WTC11 (cell line): ENCODE measurements at regions not wholly inside any gene's neighbourhood (a gene's known extent, or its start where the extent isn't known, plus 50 kb on each side); places are given as distances from the start of the nearest gene placed in this dataset.
A peak's percentile ranks its signal among the peaks of the same experiment; 100 is the strongest.

Experiments used
- ATAC-seq: fragments of 200-7000 bp; cut with Tn5 transposase; 2 replicates; pipeline ENCODE4 v1.10.0; 2021; ENCODE audit warnings: mild to moderate bottlenecking, moderate library complexity
- CTCF ChIA-PET: fragments of 300-600 bp; sonication (Branson Sonifier 250); formaldehyde crosslinking; loops from one replicate; lab custom pipeline; 2021; ENCODE audit warnings: antibody characterized with exemption; lab: Charles Lee
- POLR2A ChIA-PET: fragments of 350-600 bp; sonication (Branson Sonifier 250); formaldehyde crosslinking; loops from one replicate; lab custom pipeline; 2021; ENCODE audit warnings: antibody characterized with exemption; lab: Charles Lee
- DNase-seq: peaks from one replicate; pipeline ENCODE4 v3.0.0; 2021; ENCODE audit warnings: low spot score
- H3K27ac Mint-ChIP-seq: 2 replicates; pipeline ENCODE4 v1.8.0; 2021; ENCODE audit warnings: mixed read lengths
- H3K27me3 Mint-ChIP-seq: 2 replicates; pipeline ENCODE4 v1.8.0; 2021; ENCODE audit warnings: low read depth, mild to moderate bottlenecking, moderate library complexity, mixed read lengths
- H3K36me3 Mint-ChIP-seq: 2 replicates; pipeline ENCODE4 v1.8.0; 2021; ENCODE audit warnings: mixed read lengths
- H3K4me1 Mint-ChIP-seq: 2 replicates; pipeline ENCODE4 v1.8.0; 2022; ENCODE audit warnings: mixed read lengths
- H3K4me3 Mint-ChIP-seq: 2 replicates; pipeline ENCODE4 v1.8.0; 2021; ENCODE audit warnings: mild to moderate bottlenecking, moderate library complexity, mixed read lengths
- H3K9me3 Mint-ChIP-seq: 2 replicates; pipeline ENCODE4 v1.8.0; 2021; ENCODE audit warnings: mixed read lengths
- CBFB ChIP-seq: sonication (generic); formaldehyde crosslinking; IDR thresholded peaks from 2 replicates; pipeline ENCODE4 v1.8.1; 2022; ENCODE audit warnings: mild to moderate bottlenecking, low read depth, missing genetic modification reagents
- ETV6 ChIP-seq: sonication (generic); formaldehyde crosslinking; IDR thresholded peaks from 2 replicates; pipeline ENCODE4 v1.8.1; 2022; ENCODE audit warnings: mild to moderate bottlenecking, missing genetic modification reagents
- NR2C2 ChIP-seq: sonication (generic); formaldehyde crosslinking; IDR thresholded peaks from 2 replicates; pipeline ENCODE4 v1.8.0; 2022; ENCODE audit warnings: mild to moderate bottlenecking, missing genetic modification reagents
- RORB ChIP-seq: fragments of 250-450 bp; sonication (Bioruptor Pico); IDR thresholded peaks from 2 replicates; pipeline ENCODE4 v1.9.0; 2021; ENCODE audit warnings: mild to moderate bottlenecking
- SP1 ChIP-seq: sonication (generic); formaldehyde crosslinking; conservative IDR thresholded peaks from 2 replicates; pipeline ENCODE4 v1.8.1; 2022; ENCODE audit warnings: missing genetic modification reagents
- ZNF263 ChIP-seq: sonication (generic); formaldehyde crosslinking; IDR thresholded peaks from 2 replicates; pipeline ENCODE4 v1.8.1; 2022; ENCODE audit warnings: low read depth, mild to moderate bottlenecking, moderate library complexity, missing genetic modification reagents
- ZNF423 ChIP-seq: fragments of 250-450 bp; sonication (Bioruptor Pico); IDR thresholded peaks from 2 replicates; pipeline ENCODE4 v2.1.2; 2022; ENCODE audit warnings: mild to moderate bottlenecking, moderate library complexity
- TF ChIP-seq, protein P1 (sequence below): fragments of 250-450 bp; sonication (Bioruptor Pico); IDR thresholded peaks from 2 replicates; pipeline ENCODE4 v1.9.0; 2021; ENCODE audit warnings: mild to moderate bottlenecking
- TF ChIP-seq, protein P2 (sequence below): fragments of 250-450 bp; sonication (Bioruptor Pico); IDR thresholded peaks from 2 replicates; pipeline ENCODE4 v1.9.0; 2021; ENCODE audit warnings: moderate library complexity, mild to moderate bottlenecking, inconsistent platforms, borderline replicate concordance
- TF ChIP-seq, protein P3 (sequence below): sonication (generic); formaldehyde crosslinking; conservative IDR thresholded peaks from 2 replicates; pipeline ENCODE4 v1.8.1; 2023; ENCODE audit warnings: mild to moderate bottlenecking, low read depth, missing genetic modification reagents, moderate library complexity
- TF ChIP-seq, protein P4 (sequence below): sonication (generic); formaldehyde crosslinking; IDR thresholded peaks from 2 replicates; pipeline ENCODE4 v1.8.1; 2022; ENCODE audit warnings: mild to moderate bottlenecking, moderate library complexity, missing genetic modification reagents
- TF ChIP-seq, protein P5 (sequence below): sonication (generic); formaldehyde crosslinking; IDR thresholded peaks from 2 replicates; pipeline ENCODE4 v1.8.0; 2022; ENCODE audit warnings: mild to moderate bottlenecking, missing genetic modification reagents

DNA sequence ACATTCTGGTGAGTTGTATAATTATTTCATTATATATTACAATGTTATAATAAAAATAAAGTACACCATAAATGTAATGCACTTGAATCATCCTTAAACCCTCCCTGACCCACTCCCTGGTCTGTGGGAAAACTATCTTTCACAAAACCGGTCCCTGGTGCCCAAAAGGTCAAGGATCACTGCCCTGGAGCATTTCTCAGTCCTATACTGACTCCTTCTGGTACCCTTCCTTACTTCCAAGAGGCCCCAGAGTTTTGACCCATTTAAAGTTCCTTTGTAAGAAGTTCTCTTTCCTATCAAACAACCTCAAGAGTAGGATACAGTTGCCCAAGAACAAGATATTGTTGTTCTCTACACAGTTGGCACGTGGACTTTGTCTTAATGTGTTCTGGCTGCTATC lies 88.9 kb upstream of the TRPM3 start (continued):
- TF ChIP-seq ETV6 (CRISPR knock-in tag) (no peak), ZNF263 (CRISPR knock-in tag) (no peak), NR2C2 (CRISPR knock-in tag) (no peak)
- TF ChIP-seq, protein P1, sequence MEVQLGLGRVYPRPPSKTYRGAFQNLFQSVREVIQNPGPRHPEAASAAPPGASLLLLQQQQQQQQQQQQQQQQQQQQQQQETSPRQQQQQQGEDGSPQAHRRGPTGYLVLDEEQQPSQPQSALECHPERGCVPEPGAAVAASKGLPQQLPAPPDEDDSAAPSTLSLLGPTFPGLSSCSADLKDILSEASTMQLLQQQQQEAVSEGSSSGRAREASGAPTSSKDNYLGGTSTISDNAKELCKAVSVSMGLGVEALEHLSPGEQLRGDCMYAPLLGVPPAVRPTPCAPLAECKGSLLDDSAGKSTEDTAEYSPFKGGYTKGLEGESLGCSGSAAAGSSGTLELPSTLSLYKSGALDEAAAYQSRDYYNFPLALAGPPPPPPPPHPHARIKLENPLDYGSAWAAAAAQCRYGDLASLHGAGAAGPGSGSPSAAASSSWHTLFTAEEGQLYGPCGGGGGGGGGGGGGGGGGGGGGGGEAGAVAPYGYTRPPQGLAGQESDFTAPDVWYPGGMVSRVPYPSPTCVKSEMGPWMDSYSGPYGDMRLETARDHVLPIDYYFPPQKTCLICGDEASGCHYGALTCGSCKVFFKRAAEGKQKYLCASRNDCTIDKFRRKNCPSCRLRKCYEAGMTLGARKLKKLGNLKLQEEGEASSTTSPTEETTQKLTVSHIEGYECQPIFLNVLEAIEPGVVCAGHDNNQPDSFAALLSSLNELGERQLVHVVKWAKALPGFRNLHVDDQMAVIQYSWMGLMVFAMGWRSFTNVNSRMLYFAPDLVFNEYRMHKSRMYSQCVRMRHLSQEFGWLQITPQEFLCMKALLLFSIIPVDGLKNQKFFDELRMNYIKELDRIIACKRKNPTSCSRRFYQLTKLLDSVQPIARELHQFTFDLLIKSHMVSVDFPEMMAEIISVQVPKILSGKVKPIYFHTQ (CRISPR knock-in tag), result no peak
- TF ChIP-seq, protein P2, sequence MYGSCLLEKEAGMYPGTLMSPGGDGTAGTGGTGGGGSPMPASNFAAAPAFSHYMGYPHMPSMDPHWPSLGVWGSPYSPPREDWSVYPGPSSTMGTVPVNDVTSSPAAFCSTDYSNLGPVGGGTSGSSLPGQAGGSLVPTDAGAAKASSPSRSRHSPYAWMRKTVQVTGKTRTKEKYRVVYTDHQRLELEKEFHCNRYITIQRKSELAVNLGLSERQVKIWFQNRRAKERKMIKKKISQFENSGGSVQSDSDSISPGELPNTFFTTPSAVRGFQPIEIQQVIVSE, result no peak

DNA sequence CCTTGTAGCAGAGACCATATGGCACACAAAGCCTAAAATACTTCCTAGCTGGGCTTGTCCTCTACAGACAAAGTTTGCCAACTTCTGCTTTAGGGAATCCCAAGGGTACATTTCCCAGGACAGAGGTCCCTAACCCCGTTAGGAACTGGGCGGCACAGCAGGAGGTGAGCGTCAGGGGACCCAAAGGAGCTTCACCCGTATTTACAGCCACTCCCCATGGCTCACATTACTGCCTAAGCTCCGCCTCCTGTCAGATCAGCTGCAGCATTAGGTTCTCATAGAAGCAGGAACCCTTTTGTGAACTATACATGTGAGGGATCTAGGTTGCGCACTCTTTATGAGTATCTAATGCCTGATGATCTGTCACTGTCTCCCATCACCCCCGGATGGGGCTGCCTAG lies 88.5 kb upstream of the TRPM3 start:
- CTCF ChIA-PET, result interaction anchor here (1.3 to 3.5 kb wide), 3 partner anchors 14 to 570 kb away, joined by 5 to 15 read pairs (median 6); no protein-coding TSS in a partner anchor

More for the DNA sequence above, 88.5 kb upstream of the TRPM3 start:
- H3K27me3 Mint-ChIP-seq, result no peaks in the 10 kb centered on the region; the same call in 1 of the 2 replicates
- peaks cover 24% of the 10 kb centered on the region for H3K9me3 Mint-ChIP-seq
- H3K27ac Mint-ChIP-seq, result no peak overlapping the region
- POLR2A ChIA-PET, result interaction anchor here (1.1 kb wide), 1 partner anchor 70 kb away, joined by 3 read pairs; no protein-coding TSS in a partner anchor
- DNase-seq (peak; percentile 23), ATAC-seq (0 out of 2 replicates have a peak, but pooled peaks have one; percentile 24)
- H3K4me3 Mint-ChIP-seq, result no peak overlapping the region
- H3K4me1 Mint-ChIP-seq, result peaks cover 16% of the 10 kb centered on the region
- peaks cover 15% of the 10 kb centered on the region for H3K36me3 Mint-ChIP-seq
- TF ChIP-seq, protein P1 (CRISPR knock-in tag), result no peak
- TF ChIP-seq CBFB (CRISPR knock-in tag) (no peak), ZNF423 (0 out of 2 replicates have a peak, but pooled peaks have one; percentile 8), SP1 (CRISPR knock-in tag) (no peak), RORB (no peak)
- TF ChIP-seq, protein P3, sequence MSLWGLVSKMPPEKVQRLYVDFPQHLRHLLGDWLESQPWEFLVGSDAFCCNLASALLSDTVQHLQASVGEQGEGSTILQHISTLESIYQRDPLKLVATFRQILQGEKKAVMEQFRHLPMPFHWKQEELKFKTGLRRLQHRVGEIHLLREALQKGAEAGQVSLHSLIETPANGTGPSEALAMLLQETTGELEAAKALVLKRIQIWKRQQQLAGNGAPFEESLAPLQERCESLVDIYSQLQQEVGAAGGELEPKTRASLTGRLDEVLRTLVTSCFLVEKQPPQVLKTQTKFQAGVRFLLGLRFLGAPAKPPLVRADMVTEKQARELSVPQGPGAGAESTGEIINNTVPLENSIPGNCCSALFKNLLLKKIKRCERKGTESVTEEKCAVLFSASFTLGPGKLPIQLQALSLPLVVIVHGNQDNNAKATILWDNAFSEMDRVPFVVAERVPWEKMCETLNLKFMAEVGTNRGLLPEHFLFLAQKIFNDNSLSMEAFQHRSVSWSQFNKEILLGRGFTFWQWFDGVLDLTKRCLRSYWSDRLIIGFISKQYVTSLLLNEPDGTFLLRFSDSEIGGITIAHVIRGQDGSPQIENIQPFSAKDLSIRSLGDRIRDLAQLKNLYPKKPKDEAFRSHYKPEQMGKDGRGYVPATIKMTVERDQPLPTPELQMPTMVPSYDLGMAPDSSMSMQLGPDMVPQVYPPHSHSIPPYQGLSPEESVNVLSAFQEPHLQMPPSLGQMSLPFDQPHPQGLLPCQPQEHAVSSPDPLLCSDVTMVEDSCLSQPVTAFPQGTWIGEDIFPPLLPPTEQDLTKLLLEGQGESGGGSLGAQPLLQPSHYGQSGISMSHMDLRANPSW (CRISPR knock-in tag), result no peak
- TF ChIP-seq, protein P4, sequence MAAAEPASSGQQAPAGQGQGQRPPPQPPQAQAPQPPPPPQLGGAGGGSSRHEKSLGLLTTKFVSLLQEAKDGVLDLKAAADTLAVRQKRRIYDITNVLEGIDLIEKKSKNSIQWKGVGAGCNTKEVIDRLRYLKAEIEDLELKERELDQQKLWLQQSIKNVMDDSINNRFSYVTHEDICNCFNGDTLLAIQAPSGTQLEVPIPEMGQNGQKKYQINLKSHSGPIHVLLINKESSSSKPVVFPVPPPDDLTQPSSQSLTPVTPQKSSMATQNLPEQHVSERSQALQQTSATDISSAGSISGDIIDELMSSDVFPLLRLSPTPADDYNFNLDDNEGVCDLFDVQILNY (CRISPR knock-in tag), result no peak
- TF ChIP-seq, protein P5, sequence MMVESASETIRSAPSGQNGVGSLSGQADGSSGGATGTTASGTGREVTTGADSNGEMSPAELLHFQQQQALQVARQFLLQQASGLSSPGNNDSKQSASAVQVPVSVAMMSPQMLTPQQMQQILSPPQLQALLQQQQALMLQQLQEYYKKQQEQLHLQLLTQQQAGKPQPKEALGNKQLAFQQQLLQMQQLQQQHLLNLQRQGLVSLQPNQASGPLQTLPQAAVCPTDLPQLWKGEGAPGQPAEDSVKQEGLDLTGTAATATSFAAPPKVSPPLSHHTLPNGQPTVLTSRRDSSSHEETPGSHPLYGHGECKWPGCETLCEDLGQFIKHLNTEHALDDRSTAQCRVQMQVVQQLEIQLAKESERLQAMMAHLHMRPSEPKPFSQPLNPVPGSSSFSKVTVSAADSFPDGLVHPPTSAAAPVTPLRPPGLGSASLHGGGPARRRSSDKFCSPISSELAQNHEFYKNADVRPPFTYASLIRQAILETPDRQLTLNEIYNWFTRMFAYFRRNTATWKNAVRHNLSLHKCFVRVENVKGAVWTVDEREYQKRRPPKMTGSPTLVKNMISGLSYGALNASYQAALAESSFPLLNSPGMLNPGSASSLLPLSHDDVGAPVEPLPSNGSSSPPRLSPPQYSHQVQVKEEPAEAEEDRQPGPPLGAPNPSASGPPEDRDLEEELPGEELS (CRISPR knock-in tag), result no peak
